ENCODE measurements at regions not wholly inside any gene's neighbourhood (a gene's known extent, or its start where the extent isn't known, plus 50 kb on each side); places are given as distances from the start of the nearest gene placed in this dataset.

DNA sequence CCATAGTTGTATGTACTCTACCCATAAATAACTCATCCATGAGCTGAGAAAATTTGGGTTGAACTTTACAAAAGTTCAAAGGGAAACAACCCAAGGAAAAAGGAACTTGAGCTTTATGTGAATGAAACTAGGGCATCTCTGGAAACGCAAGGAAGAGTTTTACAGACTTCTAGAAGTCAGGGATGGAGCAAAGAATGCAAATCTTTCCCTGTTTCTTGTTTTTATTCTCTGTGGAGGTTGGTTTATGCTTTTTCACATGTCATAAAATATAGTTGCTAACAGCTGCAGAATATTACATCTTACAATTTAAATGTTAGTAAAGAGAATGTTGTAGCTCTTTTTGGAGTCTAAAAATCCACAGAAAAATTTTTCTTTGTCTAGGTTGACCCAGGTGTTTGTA, 754.1 kb downstream of the PCDH7 start:
- Histone ChIP-seq H3K23me2 (ENCODE audit: insufficient read length, low read depth, low read length, poor library complexity, severe bottlenecking) (no peaks in the 10 kb centered on the region), H2AFZ (ENCODE audit: low read length) (no peak overlapping the region), H2BK15ac (ENCODE audit: low read depth, low read length) (no peak overlapping the region), H2BK5ac (ENCODE audit: insufficient read length, low read length) (no peak overlapping the region), H2AK5ac (ENCODE audit: insufficient read length, low read length) (no peak overlapping the region), H3K79me1 (ENCODE audit: insufficient read depth, low read depth, low read length, poor library complexity, severe bottlenecking) (no peaks in the 10 kb centered on the region), H3K27ac (ENCODE audit: insufficient read length, low read depth, low read length) (no peak overlapping the region), H4K5ac (ENCODE audit: insufficient read length, low read depth, low read length) (no peak overlapping the region), H3K23ac (ENCODE audit: insufficient read length, low read depth, low read length) (no peak overlapping the region), H3K9ac (ENCODE audit: extremely low read depth, insufficient read length, low read length) (no peak overlapping the region), H3K27me3 (ENCODE audit: insufficient read depth, low read length) (no peaks in the 10 kb centered on the region), H3K4ac (ENCODE audit: low read depth, low read length) (no peak overlapping the region), H2BK20ac (ENCODE audit: low read depth, low read length, poor library complexity, severe bottlenecking) (no peak overlapping the region), H3K14ac (ENCODE audit: insufficient read depth, low read length) (no peak overlapping the region), H2BK120ac (ENCODE audit: low read depth, low read length, poor library complexity, severe bottlenecking) (no peak overlapping the region), H3T11ph (ENCODE audit: low read length) (no peak overlapping the region), H2BK12ac (ENCODE audit: insufficient read length, low read depth, low read length) (no peak overlapping the region), H3K79me2 (ENCODE audit: insufficient read depth, low read length) (no peaks in the 10 kb centered on the region; the same call in 1 of the 2 replicates), H4K91ac (ENCODE audit: insufficient read length, low read depth, low read length) (no peak overlapping the region), H3K4me2 (ENCODE audit: insufficient read depth, insufficient read length, low read length) (no peak overlapping the region), H4K20me1 (ENCODE audit: control insufficient read depth, insufficient read depth, insufficient read length) (no peaks in the 10 kb centered on the region), H3K18ac (ENCODE audit: insufficient read length, low read depth, low read length) (no peak overlapping the region), H4K8ac (replicated peaks; ENCODE audit: insufficient read length, low read depth, low read length) (no peak overlapping the region), H3K4me1 (ENCODE audit: insufficient read depth, low read length) (no peaks in the 10 kb centered on the region), H3K56ac (ENCODE audit: insufficient read length, low read depth, low read length) (no peak overlapping the region), H3K9me3 (ENCODE audit: control insufficient read depth, low read depth, low read length) (no peaks in the 10 kb centered on the region)
- TF ChIP-seq CTCF (conservative IDR thresholded peaks at IDR 0.05), result no peak
- DNase-seq, result no peak
- Mint-ChIP-seq H3K27ac (no peak overlapping the region), H3K27me3 (ENCODE audit: low read depth) (no peaks in the 10 kb centered on the region; the same call in 1 of the 2 replicates), H3K36me3 (ENCODE audit: insufficient read depth in 1 of 3, low read depth in 3 of 3) (peaks cover 8 to 15% (median 11%) of the 10 kb centered on the region in 3 experiments), H3K4me3 (no peak overlapping the region), H3K9me3 (peaks cover 13 to 16% of the 10 kb centered on the region in 2 experiments), H3K4me1 (no peaks in the 10 kb centered on the region)
- no CpG with 5 or more reads among the region's 1 CpG for WGBS (ENCODE audit: extremely low coverage, insufficient read length, low lambda C conversion rate)

Data from H9 (cell line).